Fibroblast of skin of right biceps (primary cell): ENCODE measurements at regions not wholly inside any gene's neighbourhood (a gene's known extent, or its start where the extent isn't known, plus 50 kb on each side); places are given as distances from the start of the nearest gene placed in this dataset.
"Not testable (repeated sequence)": the region's sequence is repeated elsewhere in the genome, so short reads cannot be mapped to it uniquely, and the experiment has no call there.

Experiments used
- DNase-seq: peaks from one replicate; pipeline ENCODE4 v3.0.0-alpha.2; 2013

GRCh38 chr2:107112561-107112960, 226.6 kb upstream of the ST6GAL2 start:
- DNase-seq = no peak

GRCh38 chr2:107128381-107128780, 242.4 kb upstream of the ST6GAL2 start:
- DNase-seq = no peak

- DNase-seq = no peak
Measured at GRCh38 chr2:107132070-107132469, 246.1 kb upstream of the ST6GAL2 start.

GRCh38 chr2:107132746-107133145, 246.8 kb upstream of the ST6GAL2 start:
- DNase-seq = no peak

DNA sequence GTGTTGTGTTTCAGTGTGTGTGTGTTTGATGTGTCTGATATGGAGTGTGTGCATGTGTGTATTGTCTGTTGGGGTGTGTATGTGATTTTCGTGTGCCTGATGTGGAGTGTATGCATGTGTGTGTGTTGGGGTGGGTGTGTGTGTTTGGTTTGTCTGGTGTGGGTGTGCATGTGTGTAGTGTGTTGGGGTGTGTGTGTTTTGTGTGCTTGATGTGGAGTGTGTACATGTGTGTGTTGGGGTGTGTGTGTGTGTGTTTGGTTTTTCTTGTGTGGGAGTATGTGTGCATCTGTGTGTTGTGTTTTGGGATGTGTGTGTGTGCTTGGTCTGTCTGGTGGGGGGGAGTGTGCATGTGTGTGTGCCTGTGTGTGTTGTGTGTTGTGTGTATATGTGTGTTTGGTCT, 247.4 kb upstream of the ST6GAL2 start:
- DNase-seq = no peak

DNA sequence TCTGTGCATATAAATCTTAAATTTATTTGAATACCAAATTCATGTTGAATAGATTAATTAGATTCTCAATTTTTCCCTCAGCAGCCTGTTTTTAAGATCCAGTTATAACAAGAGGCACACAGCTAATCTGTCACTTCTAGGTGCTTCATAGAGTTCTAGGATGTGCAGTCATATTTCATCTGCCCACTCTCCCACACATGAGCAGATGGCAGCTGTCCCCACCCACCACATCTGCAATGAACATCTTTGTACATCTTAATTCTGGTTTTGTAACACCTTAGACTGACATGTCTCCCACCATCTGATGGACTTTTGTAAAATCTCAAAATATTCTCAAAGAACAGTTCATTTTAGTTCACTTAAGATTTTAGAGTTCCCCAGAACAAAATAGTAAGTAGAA, 250.8 kb upstream of the ST6GAL2 start:
- DNase-seq = no peak

DNA sequence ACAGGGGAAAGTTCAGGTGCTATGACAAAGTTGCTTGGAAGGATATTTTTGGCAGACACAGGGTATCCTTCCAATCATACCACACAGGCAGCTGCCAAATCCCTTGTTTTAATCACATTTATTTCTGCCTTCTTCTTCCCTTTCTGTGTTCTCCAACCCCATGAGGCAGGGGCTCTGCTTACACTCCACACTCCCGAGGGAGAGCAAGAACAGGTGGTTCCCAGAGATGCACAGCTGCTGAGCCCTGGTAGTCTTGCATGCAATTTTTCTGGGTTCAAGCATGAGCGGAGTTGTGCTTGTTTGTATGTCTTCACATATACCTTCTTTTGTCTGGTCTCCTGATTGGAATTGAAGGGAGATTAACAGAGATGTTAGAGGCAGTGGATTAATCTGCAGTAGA, 251.7 kb upstream of the ST6GAL2 start:
- DNase-seq = no peak

- DNase-seq = no peak
Measured at GRCh38 chr2:107146181-107146580, 260.2 kb upstream of the ST6GAL2 start.

GRCh38 chr2:107146645-107147044, 260.7 kb upstream of the ST6GAL2 start:
- not testable (repeated sequence) for DNase-seq

DNA sequence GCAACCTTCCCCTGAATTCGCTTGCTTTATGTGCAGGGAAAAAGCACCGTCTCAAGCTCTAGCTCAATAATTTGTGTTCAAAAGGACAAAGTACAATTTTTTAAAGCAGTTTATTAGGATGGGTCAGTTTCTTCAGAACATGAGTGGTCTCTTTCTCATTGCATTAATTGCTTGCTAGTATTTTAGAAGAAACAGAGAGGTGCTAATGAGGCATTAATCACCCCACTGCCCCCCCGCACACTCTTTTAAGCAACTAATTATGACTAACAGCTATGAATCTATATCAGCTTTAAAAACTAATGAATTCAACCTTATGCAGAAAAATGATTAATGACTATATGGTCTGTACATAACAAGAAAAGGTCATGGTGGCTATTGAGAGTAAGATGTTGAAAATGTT, 262.1 kb upstream of the ST6GAL2 start:
- DNase-seq = no peak

GRCh38 chr2:107148496-107148895, 262.5 kb upstream of the ST6GAL2 start:
- DNase-seq = no peak

- DNase-seq = no peak
Measured at GRCh38 chr2:107160640-107161239, 274.8 kb upstream of the ST6GAL2 start.

GRCh38 chr2:107168141-107168540, 282.2 kb upstream of the ST6GAL2 start:
- no peak for DNase-seq

DNA sequence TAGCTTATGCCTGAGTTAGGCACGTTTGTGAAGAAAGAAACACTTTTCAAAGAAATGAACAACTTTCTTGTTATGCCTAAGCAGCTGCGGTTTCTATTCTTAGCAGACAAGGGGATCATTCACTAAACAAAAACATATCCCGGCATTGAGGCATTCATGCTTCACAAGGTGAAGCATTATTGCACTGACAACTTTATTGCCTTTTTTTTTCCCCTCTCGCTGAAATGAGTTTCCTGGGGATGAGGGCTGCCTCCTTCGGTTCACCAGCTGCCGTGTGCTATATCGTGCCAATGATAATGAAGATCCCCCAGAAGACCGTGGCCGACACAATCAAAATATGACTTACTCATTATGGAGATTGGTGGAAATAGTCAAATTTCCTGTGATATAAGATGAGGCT, 288.2 kb upstream of the ST6GAL2 start:
- peak; percentile 14 for DNase-seq

GRCh38 chr2:107182981-107183380, 297.0 kb upstream of the ST6GAL2 start:
- no peak for DNase-seq

GRCh38 chr2:107187870-107188269, 301.9 kb upstream of the ST6GAL2 start:
- no peak for DNase-seq

GRCh38 chr2:107195631-107196030, 309.7 kb upstream of the ST6GAL2 start:
- no peak for DNase-seq

GRCh38 chr2:107197594-107198294, 311.8 kb upstream of the ST6GAL2 start:
- DNase-seq = no peak

DNA sequence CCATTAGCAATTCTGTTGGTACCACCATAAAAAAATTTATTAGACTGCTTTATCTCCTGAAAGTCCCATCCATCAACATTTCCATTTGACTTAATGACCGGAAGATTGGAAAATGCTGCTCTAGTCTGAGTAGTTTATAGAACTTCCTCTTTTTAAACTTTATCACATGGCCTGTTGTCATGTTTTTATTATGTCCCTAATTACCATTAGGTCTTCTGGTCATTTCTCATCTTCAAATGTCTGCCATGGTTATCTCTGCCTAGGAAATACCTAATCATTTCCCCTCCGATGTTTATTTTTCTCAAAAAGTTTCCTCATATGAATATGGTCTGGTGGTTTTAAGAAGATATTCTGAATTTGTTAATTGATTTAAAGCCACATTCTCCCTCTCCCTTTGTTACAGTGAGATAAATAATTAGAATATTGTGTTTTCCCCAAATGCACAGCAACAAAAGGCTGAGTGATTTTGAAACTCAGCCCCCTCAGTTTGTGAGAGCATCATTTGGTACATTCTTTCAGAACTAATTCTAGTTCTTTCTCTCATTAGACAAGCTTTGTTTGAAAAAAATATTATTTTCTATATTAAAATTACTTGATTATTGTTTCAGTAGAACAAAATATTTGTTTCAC, 317.1 kb upstream of the ST6GAL2 start:
- DNase-seq = no peak

GRCh38 chr2:107215401-107216350, 329.7 kb upstream of the ST6GAL2 start:
- DNase-seq = peak; percentile 8

DNA sequence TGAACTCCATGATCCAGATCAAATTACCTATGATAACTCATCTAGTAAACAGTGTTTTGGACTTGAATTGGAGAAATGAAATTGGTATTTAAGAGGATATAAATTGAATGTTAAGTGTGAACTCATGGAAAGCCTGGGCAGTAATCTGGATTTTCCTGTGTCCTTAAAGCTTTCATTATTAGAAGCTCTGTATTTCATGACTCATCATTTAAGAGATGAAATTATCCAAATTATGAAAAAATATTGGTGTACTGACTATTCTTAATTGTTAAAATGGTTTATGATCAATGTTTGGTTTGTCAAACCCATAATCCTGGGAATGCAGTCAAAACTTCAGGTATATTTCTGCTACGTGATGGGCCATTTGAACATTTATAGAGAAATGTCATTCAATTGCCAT, 332.2 kb upstream of the ST6GAL2 start:
- DNase-seq = no peak

DNA sequence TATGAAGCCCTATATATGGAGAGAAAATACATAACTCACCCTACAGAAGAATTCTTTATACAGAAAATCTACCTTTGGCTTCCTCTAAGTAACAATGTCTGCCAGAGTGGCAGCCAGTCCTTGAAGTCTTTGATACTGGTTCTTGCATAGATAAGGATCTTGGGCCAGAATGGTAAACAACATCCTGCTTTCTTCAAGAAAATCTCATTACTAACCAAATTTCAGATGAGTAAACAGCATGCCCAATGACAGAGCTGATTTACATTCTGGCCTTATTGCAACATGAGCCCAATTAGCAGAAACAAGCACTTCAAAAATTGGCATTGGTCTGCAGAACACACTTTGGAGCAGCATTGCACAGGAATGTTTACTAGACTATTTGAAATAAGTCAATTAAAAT, 336.5 kb upstream of the ST6GAL2 start:
- DNase-seq = no peak
